HEK293T (cell line): ENCODE measurements at regions not wholly inside any gene's neighbourhood (a gene's known extent, or its start where the extent isn't known, plus 50 kb on each side); places are given as distances from the start of the nearest gene placed in this dataset.

Experiments used
- BHLHE40 ChIP-seq: fragments of 450-650 bp; IDR thresholded peaks from 2 replicates; pipeline ENCODE4 v1.6.1; 2016; ENCODE audit warnings: mild to moderate bottlenecking, moderate library complexity, borderline replicate concordance
- CTBP1 ChIP-seq: fragments of 450-650 bp; IDR thresholded peaks from 2 replicates; pipeline ENCODE4 v1.6.1; 2016; ENCODE audit warnings: borderline replicate concordance
- FOXA1 ChIP-seq: fragments of 450-650 bp; IDR thresholded peaks from 2 replicates; pipeline ENCODE4 v1.6.1; 2016; ENCODE audit warnings: mild to moderate bottlenecking
- FOXM1 ChIP-seq: fragments of 450-650 bp; IDR thresholded peaks from 2 replicates; pipeline ENCODE4 v1.6.1; 2017; ENCODE audit warnings: mild to moderate bottlenecking, borderline replicate concordance
- HDGF ChIP-seq: fragments of 450-650 bp; IDR thresholded peaks from 2 replicates; pipeline ENCODE4 v1.6.1; 2017; ENCODE audit warnings: antibody characterized with exemption, borderline replicate concordance
- SP1 ChIP-seq: fragments of 450-650 bp; IDR thresholded peaks from 2 replicates; pipeline ENCODE4 v1.6.1; 2017
- ZNF384 ChIP-seq: fragments of 450-650 bp; IDR thresholded peaks from 2 replicates; pipeline ENCODE4 v1.6.1; 2016
- TF ChIP-seq, protein P1 (sequence below): fragments of 450-650 bp; IDR thresholded peaks from 2 replicates; pipeline ENCODE4 v1.6.1; 2016

DNA sequence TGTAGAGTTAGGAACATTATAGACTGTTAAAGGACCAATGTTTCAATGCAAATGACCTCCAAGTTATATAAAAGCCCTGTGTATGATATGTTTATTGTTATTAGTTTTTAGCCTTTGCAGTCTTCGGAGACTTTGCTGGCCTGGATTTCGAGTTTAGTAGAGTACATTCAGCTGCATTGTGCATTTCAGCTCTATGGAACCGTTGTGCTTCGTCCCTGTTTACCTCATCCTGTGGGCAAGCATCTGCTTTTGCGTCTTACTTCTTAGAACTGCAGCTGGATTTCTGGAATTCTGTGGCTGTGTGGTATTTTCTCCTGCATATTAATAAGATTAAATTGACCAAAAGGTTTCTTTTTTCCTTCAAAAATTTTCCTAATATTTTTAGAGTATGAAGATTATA lies 138.6 kb downstream of the KCNRG start:
- no peak for TF ChIP-seq BHLHE40
- TF ChIP-seq FOXM1 = no peak
- TF ChIP-seq SP1 = no peak
- no peak for TF ChIP-seq HDGF
- TF ChIP-seq CTBP1 = no peak
- no peak for TF ChIP-seq ZNF384
- TF ChIP-seq FOXA1 = no peak
- TF ChIP-seq, protein P1, sequence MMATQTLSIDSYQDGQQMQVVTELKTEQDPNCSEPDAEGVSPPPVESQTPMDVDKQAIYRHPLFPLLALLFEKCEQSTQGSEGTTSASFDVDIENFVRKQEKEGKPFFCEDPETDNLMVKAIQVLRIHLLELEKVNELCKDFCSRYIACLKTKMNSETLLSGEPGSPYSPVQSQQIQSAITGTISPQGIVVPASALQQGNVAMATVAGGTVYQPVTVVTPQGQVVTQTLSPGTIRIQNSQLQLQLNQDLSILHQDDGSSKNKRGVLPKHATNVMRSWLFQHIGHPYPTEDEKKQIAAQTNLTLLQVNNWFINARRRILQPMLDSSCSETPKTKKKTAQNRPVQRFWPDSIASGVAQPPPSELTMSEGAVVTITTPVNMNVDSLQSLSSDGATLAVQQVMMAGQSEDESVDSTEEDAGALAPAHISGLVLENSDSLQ = no peak
